Choroid plexus epithelial cell (primary cell): ENCODE measurements at regions not wholly inside any gene's neighbourhood (a gene's known extent, or its start where the extent isn't known, plus 50 kb on each side); places are given as distances from the start of the nearest gene placed in this dataset.
A peak's percentile ranks its signal among the peaks of the same experiment; 100 is the strongest.

Experiments used
- DNase-seq: peaks from one replicate; pipeline ENCODE4 v3.0.0-alpha.2; 2010; ENCODE audit warnings: low read depth
- H3K4me3 ChIP-seq: 2 replicates; pipeline ENCODE4 v1.5.1; 2011; ENCODE audit warnings: low read depth, mild to moderate bottlenecking, control low read depth, low read length, moderate library complexity
- TF ChIP-seq, protein P1 (sequence below): conservative IDR thresholded peaks from 2 replicates; pipeline ENCODE4 v1.5.1; 2011; ENCODE audit warnings: low read depth, mild to moderate bottlenecking, control low read depth, inconsistent platforms, low read length, moderate library complexity

DNA sequence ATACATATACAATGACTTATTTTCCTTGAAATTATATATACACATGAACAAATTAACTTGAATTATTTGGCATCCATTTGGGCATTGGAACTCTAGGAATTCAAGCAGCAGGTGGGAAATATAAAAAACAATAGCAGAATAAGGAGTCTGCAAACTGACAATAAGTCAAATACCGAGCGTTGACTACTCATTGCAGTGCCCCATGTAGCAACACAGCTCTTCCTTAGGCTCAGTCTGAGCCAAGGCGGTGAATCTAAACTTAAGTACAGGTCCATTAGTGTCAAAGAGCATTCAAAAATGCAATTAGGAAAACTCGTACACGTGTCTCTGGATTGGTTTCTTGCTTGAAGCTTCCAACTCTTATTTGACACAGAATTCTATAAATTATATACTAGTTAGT, 462.5 kb upstream of the KLF12 start:
- TF ChIP-seq, protein P1, sequence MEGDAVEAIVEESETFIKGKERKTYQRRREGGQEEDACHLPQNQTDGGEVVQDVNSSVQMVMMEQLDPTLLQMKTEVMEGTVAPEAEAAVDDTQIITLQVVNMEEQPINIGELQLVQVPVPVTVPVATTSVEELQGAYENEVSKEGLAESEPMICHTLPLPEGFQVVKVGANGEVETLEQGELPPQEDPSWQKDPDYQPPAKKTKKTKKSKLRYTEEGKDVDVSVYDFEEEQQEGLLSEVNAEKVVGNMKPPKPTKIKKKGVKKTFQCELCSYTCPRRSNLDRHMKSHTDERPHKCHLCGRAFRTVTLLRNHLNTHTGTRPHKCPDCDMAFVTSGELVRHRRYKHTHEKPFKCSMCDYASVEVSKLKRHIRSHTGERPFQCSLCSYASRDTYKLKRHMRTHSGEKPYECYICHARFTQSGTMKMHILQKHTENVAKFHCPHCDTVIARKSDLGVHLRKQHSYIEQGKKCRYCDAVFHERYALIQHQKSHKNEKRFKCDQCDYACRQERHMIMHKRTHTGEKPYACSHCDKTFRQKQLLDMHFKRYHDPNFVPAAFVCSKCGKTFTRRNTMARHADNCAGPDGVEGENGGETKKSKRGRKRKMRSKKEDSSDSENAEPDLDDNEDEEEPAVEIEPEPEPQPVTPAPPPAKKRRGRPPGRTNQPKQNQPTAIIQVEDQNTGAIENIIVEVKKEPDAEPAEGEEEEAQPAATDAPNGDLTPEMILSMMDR, result no peak
- no peak overlapping the region for H3K4me3 ChIP-seq
- no peak for DNase-seq

GRCh38 chr13:74593688-74594087, 459.5 kb upstream of the KLF12 start:
- no peak overlapping the region for H3K4me3 ChIP-seq
- TF ChIP-seq, protein P1, result no peak
- no peak for DNase-seq

- TF ChIP-seq, protein P1, result no peak
- no peak overlapping the region for H3K4me3 ChIP-seq
- DNase-seq, result no peak
Measured at GRCh38 chr13:74586847-74587246, 452.6 kb upstream of the KLF12 start.

DNA sequence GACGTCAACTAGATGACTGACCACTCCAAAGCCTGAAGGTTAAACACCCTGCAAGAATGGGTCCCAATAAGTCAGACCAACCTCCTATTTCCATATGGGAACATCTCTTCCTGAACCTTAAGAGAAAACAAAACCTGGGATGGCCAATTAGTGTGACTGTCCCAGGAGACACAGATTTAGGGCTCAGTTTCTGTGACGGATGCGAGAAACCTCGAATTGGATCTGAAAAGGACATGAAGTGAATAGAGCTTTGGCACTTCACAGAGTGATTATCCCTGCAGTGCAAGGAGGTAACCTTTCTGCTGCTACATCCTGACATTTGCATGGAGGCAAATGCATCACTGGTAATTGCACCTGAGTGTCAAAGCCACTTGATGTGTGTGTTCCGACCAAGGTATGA, 442.2 kb upstream of the KLF12 start:
- no peak overlapping the region for H3K4me3 ChIP-seq
- no peak for DNase-seq
- TF ChIP-seq, protein P1, result no peak

DNA sequence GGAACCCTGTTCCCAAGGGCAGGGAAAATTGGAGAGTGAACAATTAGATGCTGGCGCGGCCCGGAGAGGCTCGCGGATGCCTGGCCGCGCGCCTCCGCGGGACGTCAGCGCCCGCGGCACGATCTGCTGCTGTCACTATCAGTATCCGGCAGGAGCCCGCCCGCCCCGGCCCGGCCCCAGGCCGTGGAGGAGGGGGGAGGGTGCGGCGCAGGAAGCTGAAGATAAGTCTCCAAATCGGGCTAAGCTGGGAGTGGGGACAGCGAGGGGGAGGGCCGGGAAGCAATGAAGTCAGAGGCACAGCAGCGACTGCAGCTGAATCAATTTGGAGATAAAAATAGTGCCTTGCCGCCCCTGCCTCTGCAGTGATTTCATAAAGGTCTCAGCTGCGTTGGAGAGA, 441.5 kb upstream of the KLF12 start:
- DNase-seq, result peak; percentile 43
- peak overlapping the region; percentile 61 for H3K4me3 ChIP-seq
- TF ChIP-seq, protein P1, result no peak

DNA sequence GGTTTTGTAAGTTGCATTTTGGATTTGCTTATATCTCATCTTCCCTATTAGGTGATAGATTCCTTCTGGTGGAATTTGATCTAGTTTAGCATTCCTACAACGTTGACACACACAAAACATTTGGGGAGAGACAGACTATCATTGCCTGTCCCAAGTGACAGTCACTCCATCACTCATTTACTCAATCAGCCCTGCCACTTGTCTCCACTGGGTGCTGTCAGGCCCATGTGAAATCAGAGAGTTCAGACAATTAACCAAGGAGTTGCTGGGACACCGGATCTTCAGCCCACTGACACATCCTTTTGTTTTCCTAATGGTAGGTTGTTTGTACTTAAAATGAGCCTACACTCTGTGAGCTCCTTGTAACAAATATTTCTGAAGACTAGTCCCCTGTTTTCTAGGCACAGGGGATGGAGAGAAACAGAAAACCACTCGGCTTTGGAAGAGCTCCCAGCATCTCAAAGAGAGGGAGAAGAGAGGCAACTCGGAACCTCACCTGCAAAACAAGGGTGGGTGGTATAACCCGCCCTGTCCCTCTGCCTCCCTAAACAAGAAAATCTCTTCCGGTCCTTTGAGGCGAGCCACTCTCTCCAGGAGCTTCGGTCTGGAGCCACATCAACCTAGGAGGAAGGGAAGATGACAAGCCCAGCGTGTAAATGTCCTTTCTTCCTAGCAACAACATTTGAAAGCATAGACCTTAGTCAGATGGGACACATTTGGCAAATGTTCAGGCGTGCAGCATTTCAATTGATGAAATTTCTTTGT, 440.9 kb upstream of the KLF12 start:
- TF ChIP-seq, protein P1, result no peak
- H3K4me3 ChIP-seq, result peak overlapping the region; percentile 61
- DNase-seq, result no peak

GRCh38 chr13:74573654-74574053, 439.4 kb upstream of the KLF12 start:
- TF ChIP-seq, protein P1, result peak; percentile 40
- H3K4me3 ChIP-seq, result no peak overlapping the region
- no peak for DNase-seq
